HCT116 (cell line): ENCODE measurements at regions not wholly inside any gene's neighbourhood (a gene's known extent, or its start where the extent isn't known, plus 50 kb on each side); places are given as distances from the start of the nearest gene placed in this dataset.
A peak's percentile ranks its signal among the peaks of the same experiment; 100 is the strongest.

ENCODE experiments used
- CEBPB ChIP-seq: IDR thresholded peaks from 2 replicates; pipeline ENCODE4 v1.6.1; 2012; ENCODE audit warnings: low read depth
- CTCF ChIP-seq, 3 experiments: fragments of 200-600 bp in 1 of 3; sonication (generic) in 1 of 3; IDR thresholded peaks in 2 of 3; conservative IDR thresholded peaks in 1 of 3; 2 replicates each; pipeline ENCODE4 v1.5.1; 2012 to 2017; ENCODE audit warnings: low read depth in 2 of 3, low read length in 2 of 3, antibody characterized with exemption in 1 of 3, borderline replicate concordance in 1 of 3, control low read depth in 1 of 3, mild to moderate bottlenecking in 1 of 3, mixed read lengths in 1 of 3, mixed run types in 1 of 3, moderate library complexity in 1 of 3; ENCODE audit not compliant: insufficient read depth in 1 of 3
- POLR2AphosphoS5 ChIP-seq: IDR thresholded peaks from 2 replicates; pipeline ENCODE4 v1.6.1; 2011; ENCODE audit warnings: mild to moderate bottlenecking, low read depth, low read length, moderate library complexity
- TCF7L2 ChIP-seq: IDR thresholded peaks from 2 replicates; pipeline ENCODE4 v1.7.0; 2011; ENCODE audit warnings: borderline replicate concordance, inconsistent platforms; ENCODE audit not compliant: insufficient read depth, insufficient read length; ENCODE audit errors: extremely low read depth
- ZFX ChIP-seq: fragments of 450-650 bp; IDR thresholded peaks from 2 replicates; pipeline ENCODE4 v1.6.1; 2017

- TF ChIP-seq POLR2AphosphoS5 (no peak), ZFX (no peak), CTCF (IDR thresholded peaks at IDR 0.05 in 2 of 3, conservative IDR thresholded peaks at IDR 0.05 in 1 of 3; ENCODE audit: borderline replicate concordance in 1 of 3, insufficient read depth in 1 of 3, low read depth in 2 of 3, low read length in 2 of 3) (no peak), CEBPB (peak; percentile 25; the same call in 1 of the 2 replicates), TCF7L2 (peak; percentile 39)
Observed at GRCh38 chr20:40563296-40563950, 125.6 kb downstream of the MAFB start.
